ENCODE measurements at regions not wholly inside any gene's neighbourhood (a gene's known extent, or its start where the extent isn't known, plus 50 kb on each side); places are given as distances from the start of the nearest gene placed in this dataset.

DNA sequence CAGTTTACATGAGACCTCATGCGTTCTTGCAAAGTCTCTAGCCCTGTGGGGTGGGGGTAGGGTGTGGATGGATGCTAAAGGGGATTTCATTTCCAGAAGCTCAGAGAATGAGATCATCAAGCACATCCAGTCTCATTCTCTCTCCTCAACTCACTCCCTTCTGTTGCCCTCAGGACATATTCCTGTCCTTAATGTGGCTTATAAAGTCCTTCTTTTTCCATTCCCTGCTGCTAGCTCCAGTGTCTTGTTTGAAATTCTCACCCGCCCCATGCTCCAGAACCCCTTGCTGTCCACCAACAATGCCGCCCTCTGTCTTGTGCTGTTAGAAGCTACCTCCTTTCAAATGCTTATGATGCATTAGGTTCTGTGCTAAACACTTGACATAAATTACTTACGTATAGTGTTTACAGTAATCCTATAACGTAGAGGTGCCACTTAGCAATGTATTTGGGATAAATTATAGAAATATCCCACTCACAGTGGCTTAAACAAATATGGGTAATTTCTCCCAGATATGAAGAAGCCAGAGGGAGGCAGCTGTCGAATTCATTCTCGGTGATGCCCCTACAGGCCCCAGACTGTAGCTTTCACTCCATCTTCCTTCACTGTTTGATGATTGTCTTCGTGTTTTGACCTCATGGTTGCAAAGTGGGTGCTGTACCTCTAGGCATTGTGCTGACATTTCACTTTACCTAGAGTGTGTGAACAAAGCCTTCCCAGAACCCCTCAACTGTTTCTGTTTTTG, 273.1 kb upstream of the TBL1XR1 start:
- TF ChIP-seq, protein P1, sequence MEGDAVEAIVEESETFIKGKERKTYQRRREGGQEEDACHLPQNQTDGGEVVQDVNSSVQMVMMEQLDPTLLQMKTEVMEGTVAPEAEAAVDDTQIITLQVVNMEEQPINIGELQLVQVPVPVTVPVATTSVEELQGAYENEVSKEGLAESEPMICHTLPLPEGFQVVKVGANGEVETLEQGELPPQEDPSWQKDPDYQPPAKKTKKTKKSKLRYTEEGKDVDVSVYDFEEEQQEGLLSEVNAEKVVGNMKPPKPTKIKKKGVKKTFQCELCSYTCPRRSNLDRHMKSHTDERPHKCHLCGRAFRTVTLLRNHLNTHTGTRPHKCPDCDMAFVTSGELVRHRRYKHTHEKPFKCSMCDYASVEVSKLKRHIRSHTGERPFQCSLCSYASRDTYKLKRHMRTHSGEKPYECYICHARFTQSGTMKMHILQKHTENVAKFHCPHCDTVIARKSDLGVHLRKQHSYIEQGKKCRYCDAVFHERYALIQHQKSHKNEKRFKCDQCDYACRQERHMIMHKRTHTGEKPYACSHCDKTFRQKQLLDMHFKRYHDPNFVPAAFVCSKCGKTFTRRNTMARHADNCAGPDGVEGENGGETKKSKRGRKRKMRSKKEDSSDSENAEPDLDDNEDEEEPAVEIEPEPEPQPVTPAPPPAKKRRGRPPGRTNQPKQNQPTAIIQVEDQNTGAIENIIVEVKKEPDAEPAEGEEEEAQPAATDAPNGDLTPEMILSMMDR (IDR thresholded peaks at IDR 0.05; ENCODE audit: insufficient read depth, low read depth, low read length) = no peak
- DNase-seq (ENCODE audit: low read depth) = no peak
- H3K4me3 ChIP-seq (ENCODE audit: low read depth, low read length) = no peak overlapping the region

GRCh38 chr3:177471733-177472480, 274.6 kb upstream of the TBL1XR1 start:
- TF ChIP-seq, protein P1 (IDR thresholded peaks at IDR 0.05; ENCODE audit: insufficient read depth, low read depth, low read length) = no peak
- no peak for DNase-seq (ENCODE audit: low read depth)
- H3K4me3 ChIP-seq (ENCODE audit: low read depth, low read length) = no peak overlapping the region

GRCh38 chr3:177473184-177473583, 275.9 kb upstream of the TBL1XR1 start:
- TF ChIP-seq, protein P1 (IDR thresholded peaks at IDR 0.05; ENCODE audit: insufficient read depth, low read depth, low read length) = no peak
- H3K4me3 ChIP-seq (ENCODE audit: low read depth, low read length) = no peak overlapping the region
- no peak for DNase-seq (ENCODE audit: low read depth)

GRCh38 chr3:177473903-177474302, 276.6 kb upstream of the TBL1XR1 start:
- TF ChIP-seq, protein P1 (IDR thresholded peaks at IDR 0.05; ENCODE audit: insufficient read depth, low read depth, low read length) = no peak

DNA sequence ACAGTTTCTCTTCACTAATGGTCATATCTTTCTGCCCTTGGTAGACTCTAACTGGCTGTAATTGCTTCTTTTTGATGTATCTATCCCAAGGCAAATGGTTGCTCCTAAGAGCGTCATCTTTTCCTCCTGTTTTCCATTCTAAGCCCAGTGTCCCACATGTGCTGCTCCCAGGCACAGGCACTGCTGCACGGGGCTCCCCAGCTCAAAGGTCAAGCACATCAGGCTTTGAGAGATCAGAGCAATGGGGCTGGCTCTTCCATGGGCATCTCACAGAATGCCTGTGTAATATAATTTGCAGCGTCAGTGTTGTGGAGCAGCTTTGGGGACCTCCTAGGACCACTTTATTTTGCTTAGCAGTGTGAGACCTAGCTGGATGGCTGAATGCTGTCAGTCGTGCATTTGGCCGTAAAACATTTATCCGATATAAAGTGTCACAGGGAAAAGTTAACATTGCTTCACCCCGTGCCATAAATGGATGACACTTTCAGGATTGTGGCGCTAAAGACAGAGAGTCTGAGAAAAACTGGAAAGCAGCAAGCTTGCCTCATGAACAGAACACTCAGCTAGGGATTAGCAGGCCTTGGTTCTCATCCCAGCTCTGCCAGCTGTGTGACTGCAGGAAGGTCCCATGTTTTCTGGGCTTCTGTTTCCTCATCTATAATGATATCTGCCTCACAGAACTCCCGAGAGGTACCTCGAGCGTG, 277.5 kb upstream of the TBL1XR1 start:
- TF ChIP-seq, protein P1 (IDR thresholded peaks at IDR 0.05; ENCODE audit: insufficient read depth, low read depth, low read length) = no peak
- no peak overlapping the region for H3K4me3 ChIP-seq (ENCODE audit: low read depth, low read length)
- no peak for DNase-seq (ENCODE audit: low read depth)

More at GRCh38 chr3:177473903-177474302, 276.6 kb upstream of the TBL1XR1 start:
- no peak for DNase-seq (ENCODE audit: low read depth)
- no peak overlapping the region for H3K4me3 ChIP-seq (ENCODE audit: low read depth, low read length)

DNA sequence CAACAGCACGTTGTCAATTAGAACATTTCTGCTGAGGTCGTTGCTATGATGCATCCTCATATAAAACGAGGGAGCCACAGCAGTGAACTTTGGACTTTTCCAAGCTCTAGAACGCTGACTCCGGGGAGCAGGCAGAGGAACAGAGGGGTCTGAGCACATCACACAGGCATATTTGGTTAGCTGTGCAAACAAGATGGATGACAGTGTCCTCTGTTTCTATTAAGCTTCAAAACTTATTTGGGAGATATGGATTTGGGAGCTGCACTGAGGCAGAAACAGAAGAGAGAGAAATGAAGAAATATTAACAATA, 278.0 kb upstream of the TBL1XR1 start:
- H3K4me3 ChIP-seq (ENCODE audit: low read depth, low read length) = no peak overlapping the region
- no peak for DNase-seq (ENCODE audit: low read depth)

More for the DNA sequence above, 278.0 kb upstream of the TBL1XR1 start:
- TF ChIP-seq, protein P1 (IDR thresholded peaks at IDR 0.05; ENCODE audit: insufficient read depth, low read depth, low read length) = no peak
